Right atrium auricular region (tissue), 2 donors: ENCODE measurements at regions not wholly inside any gene's neighbourhood (a gene's known extent, or its start where the extent isn't known, plus 50 kb on each side); places are given as distances from the start of the nearest gene placed in this dataset.

Experiments used
- DNase-seq: peaks from one replicate; pipeline ENCODE4 v3.0.0-alpha.2; 2019; ENCODE audit warnings: low spot score
- H3K27ac ChIP-seq, 2 donors: fragments of 200-600 bp; sonication (generic); 1 replicate in 1 of 2; 2 replicates in 1 of 2; pipeline ENCODE4 v1.5.1; 2016 to 2019
- H3K27me3 ChIP-seq, 2 donors: fragments of 200-600 bp; sonication (generic); one replicate each; pipeline versions ENCODE4 v1.5.1 to v1.6.0; 2017 to 2019
- H3K36me3 ChIP-seq: fragments of 200-600 bp; sonication (generic); one replicate; pipeline ENCODE4 v1.5.1; 2016
- H3K4me1 ChIP-seq, 2 donors: fragments of 200-600 bp; sonication (generic); one replicate each; pipeline versions ENCODE4 v1.5.1 to v1.6.0; 2017 to 2019
- H3K4me3 ChIP-seq, 2 donors: fragments of 200-600 bp; sonication (generic); 1 replicate in 1 of 2; 2 replicates in 1 of 2; pipeline ENCODE4 v1.5.1; 2017 to 2019; ENCODE audit warnings: mild to moderate bottlenecking in 1 of 2, moderate library complexity in 1 of 2
- H3K9me3 ChIP-seq, 2 donors: fragments of 200-600 bp; sonication (generic); one replicate each; pipeline ENCODE4 v1.5.1; 2019
- TF ChIP-seq, protein P1 (sequence below), 2 donors: fragments of 200-600 bp; sonication (generic); IDR thresholded peaks; one replicate each; pipeline ENCODE4 v1.5.1; 2019; ENCODE audit warnings: antibody characterized with exemption in 2 of 2

DNA sequence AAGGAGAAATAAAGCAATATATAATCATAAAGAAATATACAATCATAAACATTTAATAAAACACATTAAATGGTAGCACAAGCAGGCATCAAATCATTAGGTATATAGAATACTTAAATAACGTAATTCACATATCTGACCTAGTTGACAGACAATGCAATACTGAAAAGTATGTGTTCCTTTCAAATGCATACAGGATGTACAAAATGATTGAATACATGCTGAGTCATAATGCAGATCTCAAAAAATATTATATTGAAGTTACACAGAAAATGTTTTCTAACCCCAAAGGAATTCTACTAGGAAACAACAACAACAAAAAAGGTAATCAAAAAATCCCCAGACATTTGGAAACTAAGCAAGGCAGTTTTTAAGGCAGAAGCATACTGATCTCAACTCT lies 1072.0 kb upstream of the INTU start:
- peaks cover 0 to 9% of the 10 kb centered on the region in 2 donors for H3K9me3 ChIP-seq
- no peak overlapping the region for H3K27ac ChIP-seq
- no peak overlapping the region for H3K4me3 ChIP-seq
- H3K27me3 ChIP-seq, result no peaks in the 10 kb centered on the region
- H3K4me1 ChIP-seq, result no peaks in the 10 kb centered on the region
- TF ChIP-seq, protein P1, sequence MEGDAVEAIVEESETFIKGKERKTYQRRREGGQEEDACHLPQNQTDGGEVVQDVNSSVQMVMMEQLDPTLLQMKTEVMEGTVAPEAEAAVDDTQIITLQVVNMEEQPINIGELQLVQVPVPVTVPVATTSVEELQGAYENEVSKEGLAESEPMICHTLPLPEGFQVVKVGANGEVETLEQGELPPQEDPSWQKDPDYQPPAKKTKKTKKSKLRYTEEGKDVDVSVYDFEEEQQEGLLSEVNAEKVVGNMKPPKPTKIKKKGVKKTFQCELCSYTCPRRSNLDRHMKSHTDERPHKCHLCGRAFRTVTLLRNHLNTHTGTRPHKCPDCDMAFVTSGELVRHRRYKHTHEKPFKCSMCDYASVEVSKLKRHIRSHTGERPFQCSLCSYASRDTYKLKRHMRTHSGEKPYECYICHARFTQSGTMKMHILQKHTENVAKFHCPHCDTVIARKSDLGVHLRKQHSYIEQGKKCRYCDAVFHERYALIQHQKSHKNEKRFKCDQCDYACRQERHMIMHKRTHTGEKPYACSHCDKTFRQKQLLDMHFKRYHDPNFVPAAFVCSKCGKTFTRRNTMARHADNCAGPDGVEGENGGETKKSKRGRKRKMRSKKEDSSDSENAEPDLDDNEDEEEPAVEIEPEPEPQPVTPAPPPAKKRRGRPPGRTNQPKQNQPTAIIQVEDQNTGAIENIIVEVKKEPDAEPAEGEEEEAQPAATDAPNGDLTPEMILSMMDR (IDR thresholded peaks at IDR 0.05), result no peak
- H3K36me3 ChIP-seq, result no peaks in the 10 kb centered on the region
- DNase-seq, result no peak

- no peaks in the 10 kb centered on the region for H3K27me3 ChIP-seq
- H3K27ac ChIP-seq, result no peak overlapping the region
- peaks cover 0 to 9% of the 10 kb centered on the region in 2 donors for H3K9me3 ChIP-seq
- H3K4me1 ChIP-seq, result no peaks in the 10 kb centered on the region
- TF ChIP-seq, protein P1 (IDR thresholded peaks at IDR 0.05), result no peak
- DNase-seq, result no peak
- H3K36me3 ChIP-seq, result no peaks in the 10 kb centered on the region
- H3K4me3 ChIP-seq, result no peak overlapping the region
These were observed 1069.4 kb upstream of the INTU start for GRCh38 chr4:126563389-126563788.

DNA sequence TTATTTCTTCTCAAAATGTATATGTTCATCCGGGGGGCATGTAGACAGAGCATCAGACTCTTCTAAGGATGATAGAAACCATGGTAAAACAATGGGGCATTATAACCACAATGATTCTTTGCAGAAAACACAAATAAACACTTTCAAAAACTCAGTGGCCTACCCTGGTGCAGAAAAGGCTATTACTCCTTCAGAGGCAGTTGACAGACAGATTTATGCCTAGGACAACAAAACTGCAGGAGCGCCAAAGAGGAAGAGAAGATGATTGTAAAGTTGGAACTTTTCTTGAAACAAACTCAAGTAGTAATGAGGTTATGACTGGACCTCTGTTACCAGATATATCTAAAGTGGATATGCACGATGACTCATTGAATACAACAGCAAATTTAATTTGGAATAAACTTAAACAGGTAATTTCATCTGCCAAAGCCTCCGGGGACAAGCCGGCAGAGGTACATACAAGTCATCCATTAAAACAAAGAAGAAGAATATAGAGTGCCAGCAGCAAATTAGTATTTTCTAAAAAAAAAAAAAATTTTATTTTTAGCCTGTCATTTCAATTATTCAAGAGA lies 1068.4 kb upstream of the INTU start:
- Histone ChIP-seq H3K36me3 (no peaks in the 10 kb centered on the region), H3K4me1 (no peaks in the 10 kb centered on the region), H3K9me3 (peaks cover 0 to 9% of the 10 kb centered on the region in 2 donors), H3K27me3 (no peaks in the 10 kb centered on the region), H3K4me3 (no peak overlapping the region), H3K27ac (no peak overlapping the region)
- TF ChIP-seq, protein P1 (IDR thresholded peaks at IDR 0.05), result no peak
- DNase-seq, result no peak

- Histone ChIP-seq H3K4me1 (no peaks in the 10 kb centered on the region), H3K27me3 (no peaks in the 10 kb centered on the region), H3K9me3 (no peaks in the 10 kb centered on the region), H3K4me3 (no peak overlapping the region), H3K36me3 (no peaks in the 10 kb centered on the region), H3K27ac (no peak overlapping the region)
- no peak for DNase-seq
- TF ChIP-seq, protein P1 (IDR thresholded peaks at IDR 0.05), result no peak
These were observed 1063.8 kb upstream of the INTU start for GRCh38 chr4:126568652-126569570.

DNA sequence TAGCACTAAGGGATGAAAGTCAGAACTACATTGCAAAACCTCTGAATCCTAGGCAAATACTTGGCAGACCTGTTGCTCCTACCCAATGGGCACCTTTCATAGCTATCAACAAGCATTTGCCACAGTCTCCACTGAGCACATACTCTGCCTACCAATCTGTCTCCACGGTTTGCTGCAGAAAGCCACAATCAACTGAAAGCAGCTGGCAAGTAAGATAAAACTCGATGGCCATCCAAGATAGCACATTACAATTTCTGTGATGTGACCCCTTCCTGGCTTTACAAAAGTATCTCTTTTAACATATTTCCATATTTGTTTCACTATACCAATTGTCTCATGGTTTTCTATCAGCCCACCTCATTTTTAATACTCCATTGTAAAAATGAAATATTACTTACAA lies 1060.5 kb upstream of the INTU start:
- TF ChIP-seq, protein P1 (IDR thresholded peaks at IDR 0.05), result no peak
- Histone ChIP-seq H3K27me3 (no peaks in the 10 kb centered on the region), H3K27ac (no peak overlapping the region), H3K4me1 (no peaks in the 10 kb centered on the region), H3K9me3 (no peaks in the 10 kb centered on the region), H3K4me3 (no peak overlapping the region), H3K36me3 (no peaks in the 10 kb centered on the region)
- no peak for DNase-seq
